HG03159 (cell line): ENCODE measurements at regions not wholly inside any gene's neighbourhood (a gene's known extent, or its start where the extent isn't known, plus 50 kb on each side); places are given as distances from the start of the nearest gene placed in this dataset.

ENCODE experiments used
- ATAC-seq: cut with Tn5 transposase; IDR thresholded peaks from one replicate; pipeline ENCODE4 v1.9.1; 2021; ENCODE audit warnings: mild to moderate bottlenecking, moderate library complexity; ENCODE audit not compliant: unreplicated experiment

GRCh38 chr4:133775881-133776280, 425.7 kb downstream of the PABPC4L start:
- ATAC-seq, result no peak

- ATAC-seq, result no peak
These were observed 426.1 kb downstream of the PABPC4L start for GRCh38 chr4:133775469-133775868.

GRCh38 chr4:133759428-133759827, 442.2 kb downstream of the PABPC4L start:
- no peak for ATAC-seq

DNA sequence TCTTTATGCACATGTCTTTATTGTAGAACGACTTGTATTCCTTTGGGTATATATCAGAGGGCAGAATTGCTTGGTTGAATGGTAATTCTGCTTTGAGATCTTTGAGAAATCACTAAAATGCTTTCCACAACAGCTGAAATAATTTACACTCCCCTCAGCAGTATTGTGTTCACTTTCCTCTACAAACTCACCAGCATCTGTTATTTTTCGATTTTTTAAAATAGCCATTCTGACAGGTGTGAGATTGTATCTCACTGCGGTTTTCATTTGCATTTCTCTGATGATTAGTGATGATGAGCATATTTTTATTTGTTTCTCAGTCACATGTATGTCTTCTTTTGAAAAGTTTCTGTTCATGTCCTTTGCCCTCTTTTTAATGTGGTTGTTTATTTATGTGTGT, 459.8 kb downstream of the PABPC4L start:
- ATAC-seq, result no peak

DNA sequence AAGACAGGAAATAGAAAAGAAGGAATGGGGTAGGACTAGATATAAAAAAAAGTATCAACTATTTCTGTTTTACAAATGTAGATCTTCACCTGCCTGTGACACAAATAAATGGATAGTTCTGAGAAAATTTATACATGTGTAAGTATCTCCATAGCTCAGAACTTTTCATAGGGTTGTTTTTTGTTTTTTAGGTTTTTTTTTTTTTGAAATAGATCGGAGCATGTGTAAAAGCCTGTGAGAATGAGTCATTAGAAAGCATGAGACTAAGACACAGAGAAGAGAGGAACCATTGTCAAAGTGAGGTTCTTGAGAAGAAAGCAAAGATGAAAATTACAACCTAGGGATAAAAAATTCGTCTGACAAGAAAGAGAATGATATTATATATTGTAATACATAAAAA, 481.6 kb downstream of the PABPC4L start:
- no peak for ATAC-seq

GRCh38 chr4:133719098-133719497, 482.5 kb downstream of the PABPC4L start:
- no peak for ATAC-seq

GRCh38 chr4:133714211-133714610, 487.4 kb downstream of the PABPC4L start:
- ATAC-seq, result no peak

GRCh38 chr4:133713340-133713739, 488.2 kb downstream of the PABPC4L start:
- no peak for ATAC-seq

GRCh38 chr4:133711817-133712216, 489.8 kb downstream of the PABPC4L start:
- no peak for ATAC-seq

GRCh38 chr4:133694416-133694815, 507.2 kb downstream of the PABPC4L start:
- no peak for ATAC-seq

- no peak for ATAC-seq
These were observed 517.6 kb downstream of the PABPC4L start for GRCh38 chr4:133683967-133684366.

DNA sequence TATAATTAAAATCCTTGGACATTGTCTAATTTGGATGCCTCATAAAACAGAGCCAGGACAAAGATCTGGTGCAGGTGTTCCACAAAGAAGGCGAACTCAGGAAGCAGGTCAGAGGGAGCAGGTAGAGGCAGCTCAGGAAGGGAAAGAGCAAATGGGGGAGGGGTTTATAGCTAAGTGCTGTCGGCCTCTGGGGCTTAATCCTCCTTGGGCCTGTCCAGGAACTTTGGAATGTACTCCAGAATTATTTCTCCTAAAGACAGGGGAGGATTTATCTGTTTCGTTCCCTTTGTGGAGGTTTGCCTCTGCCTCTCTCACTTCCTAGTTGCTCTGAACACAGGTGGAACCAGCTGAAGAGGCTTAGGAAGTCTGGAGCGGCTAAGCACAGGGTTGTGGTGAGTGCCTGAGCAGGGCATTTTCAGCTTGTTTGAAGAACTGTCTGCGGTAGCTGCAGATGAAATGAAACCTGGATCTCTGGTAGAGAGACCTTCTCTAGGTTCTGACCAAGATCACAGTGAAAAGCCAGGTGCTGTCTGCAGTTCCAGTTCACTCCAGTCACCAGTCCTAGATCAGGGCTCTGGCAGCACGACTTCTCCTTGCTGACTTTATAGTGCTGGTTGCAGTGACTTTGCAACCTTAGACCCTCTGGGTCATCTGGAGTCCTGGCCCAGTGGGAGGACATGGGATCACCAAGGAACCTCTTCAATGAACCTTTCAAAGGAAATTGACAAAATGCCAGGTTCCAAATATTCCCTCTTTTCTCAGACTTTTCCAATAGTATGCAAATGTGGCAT, 519.2 kb downstream of the PCDH10 start:
- no peak for ATAC-seq

DNA sequence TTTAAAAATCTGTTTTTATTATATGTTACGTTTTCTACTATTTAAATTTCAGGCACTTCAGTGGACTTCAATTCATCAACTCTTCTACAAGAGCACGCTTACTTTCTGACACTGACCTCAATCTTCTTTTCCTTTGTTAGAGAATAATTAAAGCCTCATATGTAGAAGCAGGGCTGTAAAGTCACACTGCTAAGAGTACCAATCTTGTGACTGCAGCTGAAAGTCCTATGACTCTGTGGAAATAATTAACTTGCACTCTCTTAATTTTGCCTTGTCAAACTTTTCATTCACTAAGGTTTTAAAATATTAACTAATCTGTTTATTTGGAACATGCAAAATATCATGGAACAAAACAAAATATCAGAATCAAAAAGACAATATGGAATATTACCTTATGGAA, 498.1 kb downstream of the PCDH10 start:
- no peak for ATAC-seq

DNA sequence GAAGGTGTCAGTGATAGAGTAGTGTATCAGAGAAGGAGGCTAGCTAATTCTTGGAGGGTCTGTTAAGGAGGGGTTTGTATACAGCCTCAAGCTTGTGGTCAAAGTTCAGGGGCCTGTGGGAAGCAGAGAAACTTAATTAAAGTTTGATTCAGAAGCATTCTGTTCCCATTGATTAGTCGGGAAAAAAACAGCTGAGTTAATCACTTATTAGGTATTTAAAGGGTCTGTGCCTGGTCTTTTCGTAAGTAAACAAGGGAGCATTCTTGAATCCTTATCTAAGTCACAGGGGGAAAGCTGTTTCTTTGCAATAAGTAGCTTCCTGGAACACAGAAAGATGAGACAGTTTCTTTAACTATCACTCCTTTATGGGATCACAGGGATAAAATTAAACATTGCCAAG, 492.1 kb downstream of the PCDH10 start:
- ATAC-seq, result no peak

DNA sequence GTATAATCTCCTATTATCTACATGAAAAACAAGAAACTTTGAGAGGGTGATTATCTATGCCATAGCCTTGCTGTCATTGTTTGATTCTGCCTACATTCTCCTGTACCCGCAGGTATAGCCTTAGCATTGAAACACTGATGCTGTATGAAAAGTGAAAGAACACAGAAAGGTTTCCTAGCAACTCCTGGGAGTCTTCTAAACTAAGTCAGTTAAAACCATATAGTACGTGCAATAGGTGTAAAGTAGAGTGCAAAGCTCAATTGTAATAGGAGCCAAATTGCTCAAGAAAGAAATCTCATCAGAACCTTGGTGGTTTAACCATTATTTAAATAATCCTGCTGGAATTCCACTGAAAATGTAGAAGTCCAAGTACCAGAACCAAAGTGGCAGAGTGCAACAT, 489.7 kb downstream of the PCDH10 start:
- no peak for ATAC-seq

- no peak for ATAC-seq
These were observed 488.1 kb downstream of the PCDH10 start for GRCh38 chr4:133637161-133637560.

DNA sequence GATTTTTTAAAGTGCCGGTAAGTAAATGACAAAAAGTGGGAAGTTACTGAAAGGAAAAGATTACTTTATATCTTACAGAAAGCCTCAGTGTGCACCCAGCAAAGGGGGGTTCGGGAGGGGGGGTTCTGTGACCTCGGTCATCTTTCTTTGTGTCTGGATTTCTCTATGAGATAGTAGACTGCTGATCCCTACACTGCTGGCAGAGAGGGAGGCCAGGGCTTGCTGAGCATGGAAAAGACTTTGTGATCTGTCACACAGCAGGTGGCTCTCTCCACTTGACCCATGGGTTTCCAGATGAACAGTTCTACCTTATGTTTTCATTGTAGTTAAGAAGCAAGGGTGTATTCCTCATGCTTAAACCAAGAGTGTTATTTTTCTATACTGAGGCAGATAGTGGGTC, 475.6 kb downstream of the PCDH10 start:
- ATAC-seq, result no peak

GRCh38 chr4:133623847-133624246, 474.8 kb downstream of the PCDH10 start:
- ATAC-seq, result no peak

GRCh38 chr4:133621628-133622027, 472.5 kb downstream of the PCDH10 start:
- ATAC-seq, result no peak

DNA sequence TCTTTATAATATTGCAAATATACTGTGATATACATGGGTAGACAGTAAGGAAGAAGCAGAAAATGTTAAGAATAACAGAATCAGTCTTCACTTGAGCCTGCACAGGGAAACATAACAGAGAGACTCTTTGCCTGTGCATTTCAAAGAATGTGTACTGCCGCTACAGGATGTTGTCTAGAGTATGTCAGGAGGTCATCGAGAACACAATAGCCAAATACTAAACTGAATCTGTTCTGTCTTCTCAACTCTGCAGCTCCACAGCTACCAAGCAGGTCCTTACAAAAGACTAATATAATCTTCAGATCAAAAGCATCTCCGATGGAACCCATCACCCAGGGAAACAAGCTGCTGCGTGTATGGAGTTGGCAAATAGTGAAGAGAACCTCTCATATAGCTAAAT, 471.5 kb downstream of the PCDH10 start:
- no peak for ATAC-seq

DNA sequence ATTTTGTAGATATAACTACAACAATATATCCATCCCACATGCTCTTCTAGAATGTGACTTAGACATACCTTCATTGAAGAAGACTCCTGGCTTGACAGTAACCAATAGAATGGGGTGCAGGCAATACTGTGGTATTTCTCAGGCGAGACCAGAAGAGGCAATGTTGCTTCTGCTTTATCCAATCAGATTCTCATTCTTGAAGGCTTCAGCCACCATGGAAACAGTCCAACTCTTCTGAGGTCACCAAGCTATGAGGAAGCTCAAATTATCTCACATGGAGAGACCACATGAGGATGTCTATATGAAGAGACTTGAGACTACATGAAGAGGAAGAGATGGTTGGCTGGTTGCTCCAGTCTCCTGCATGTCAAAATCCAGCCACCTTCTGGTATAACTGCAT, 469.9 kb downstream of the PCDH10 start:
- no peak for ATAC-seq

DNA sequence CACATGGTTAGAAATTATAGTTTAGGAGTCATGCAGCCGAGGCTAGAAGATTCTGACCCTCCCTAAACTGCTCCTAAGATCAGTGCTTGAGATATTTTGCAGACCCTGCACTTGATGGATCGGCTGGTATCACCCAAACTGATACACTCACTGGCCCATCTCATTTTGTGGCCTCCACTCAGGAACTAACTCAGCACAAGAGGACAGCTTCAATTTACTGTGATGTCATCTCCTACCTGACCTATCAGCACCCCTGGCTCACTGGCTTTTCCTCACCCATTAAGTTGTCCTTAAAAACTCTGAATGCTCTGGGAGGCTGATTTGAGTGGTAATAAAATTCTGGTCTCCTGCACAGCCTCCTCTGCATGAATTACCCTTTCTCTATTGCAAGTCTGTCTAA, 450.9 kb downstream of the PCDH10 start:
- no peak for ATAC-seq

- no peak for ATAC-seq
These were observed 449.7 kb downstream of the PCDH10 start for GRCh38 chr4:133598779-133599178.
